ENCODE measurements at regions not wholly inside any gene's neighbourhood (a gene's known extent, or its start where the extent isn't known, plus 50 kb on each side); places are given as distances from the start of the nearest gene placed in this dataset.

DNA sequence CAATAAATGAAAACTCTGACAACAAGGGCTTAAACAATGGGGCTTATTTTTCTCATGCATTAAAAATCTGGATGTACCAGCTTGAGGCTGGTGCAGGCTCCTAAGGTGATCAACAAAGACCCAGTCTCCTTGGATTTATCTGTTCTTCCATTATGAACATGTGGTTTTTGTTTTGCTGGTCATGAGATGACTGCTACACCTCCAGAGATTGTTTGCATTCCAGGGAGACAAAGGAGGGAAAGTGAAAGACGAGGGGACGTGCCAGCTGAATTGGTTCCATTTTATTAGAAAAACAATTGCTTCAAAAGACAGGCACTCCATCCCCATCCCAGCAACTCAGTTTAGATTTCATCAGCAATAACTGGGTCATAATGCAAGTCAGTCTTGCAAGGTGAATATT, 90.9 kb upstream of the KCNK1 start:
- H2BK5ac ChIP-seq (ENCODE audit: low read length), result no peak overlapping the region
- peak overlapping the region; percentile 60 for H3K18ac ChIP-seq (ENCODE audit: low read length)
- peak; percentile 51 for DNase-seq
- no peak overlapping the region for H3K4me3 ChIP-seq (ENCODE audit: low read length)
- H2BK15ac ChIP-seq (replicated peaks; ENCODE audit: low read depth), result no peak overlapping the region
- no peak overlapping the region for H3K23ac ChIP-seq (ENCODE audit: low read length)
- no peak overlapping the region for H4K8ac ChIP-seq (ENCODE audit: low read depth, low read length)
- H2BK120ac ChIP-seq (ENCODE audit: low read depth, low read length), result no peak overlapping the region
- WGBS (ENCODE audit: extremely low coverage, insufficient coverage, low lambda C conversion rate), result no CpG with 5 or more reads among the region's 2 CpGs
- no peak overlapping the region for H3K4me2 ChIP-seq (ENCODE audit: low read length)
- no peak overlapping the region for H4K5ac ChIP-seq (ENCODE audit: low read length)
- no peak overlapping the region for H3K4ac ChIP-seq (ENCODE audit: low read depth, low read length)
- no peak overlapping the region for H3K56ac ChIP-seq (ENCODE audit: low read length)
- H3K79me1 ChIP-seq (ENCODE audit: low read length), result no peaks in the 10 kb centered on the region
- H3K4me1 ChIP-seq (ENCODE audit: control insufficient read depth, low read depth, low read length), result no peaks in the 10 kb centered on the region
- H3K9ac ChIP-seq (ENCODE audit: low read length), result no peak overlapping the region
- H3K27ac ChIP-seq (ENCODE audit: low read depth, low read length), result no peak overlapping the region
- no peaks in the 10 kb centered on the region for H3K36me3 ChIP-seq (ENCODE audit: control insufficient read depth, insufficient read depth, low read length)
- H3K79me2 ChIP-seq (ENCODE audit: control insufficient read depth, insufficient read depth, low read length), result no peaks in the 10 kb centered on the region
- H2AK5ac ChIP-seq (ENCODE audit: low read length), result no peak overlapping the region
- H3K27me3 ChIP-seq (ENCODE audit: insufficient read depth, low read length, poor library complexity), result no peaks in the 10 kb centered on the region

DNA sequence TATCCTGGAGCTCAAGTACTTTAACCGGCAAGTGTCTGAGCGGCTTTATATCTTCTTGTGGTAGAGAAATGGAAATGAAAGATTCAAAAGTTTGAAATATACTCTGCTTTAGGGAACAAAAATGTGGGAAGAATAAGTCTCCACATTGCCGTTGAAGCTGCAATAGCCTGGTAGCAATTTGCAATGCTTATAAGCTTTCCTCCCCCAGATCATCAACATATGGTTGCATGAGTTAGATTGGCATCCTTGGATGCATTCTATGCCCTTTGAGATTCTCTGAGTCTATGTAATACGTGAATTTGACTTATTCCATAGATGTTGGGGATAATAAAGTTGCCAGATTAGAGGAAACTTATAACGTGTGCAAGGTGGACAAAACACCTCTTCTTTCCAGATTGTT, 86.1 kb upstream of the KCNK1 start:
- no peak overlapping the region for H2BK15ac ChIP-seq (replicated peaks; ENCODE audit: low read depth)
- H3K18ac ChIP-seq (ENCODE audit: low read length), result no peak overlapping the region
- no peak overlapping the region for H2BK120ac ChIP-seq (ENCODE audit: low read depth, low read length)
- H3K9ac ChIP-seq (ENCODE audit: low read length), result no peak overlapping the region
- no peak overlapping the region for H3K4ac ChIP-seq (ENCODE audit: low read depth, low read length)
- H3K23ac ChIP-seq (ENCODE audit: low read length), result no peak overlapping the region
- H2AK5ac ChIP-seq (ENCODE audit: low read length), result no peak overlapping the region
- no peak overlapping the region for H3K27ac ChIP-seq (ENCODE audit: low read depth, low read length)
- no peak overlapping the region for H4K8ac ChIP-seq (ENCODE audit: low read depth, low read length)
- no peaks in the 10 kb centered on the region for H3K79me1 ChIP-seq (ENCODE audit: low read length)
- no peak overlapping the region for H3K56ac ChIP-seq (ENCODE audit: low read length)
- H3K79me2 ChIP-seq (ENCODE audit: control insufficient read depth, insufficient read depth, low read length), result no peaks in the 10 kb centered on the region
- H3K4me1 ChIP-seq (ENCODE audit: control insufficient read depth, low read depth, low read length), result no peaks in the 10 kb centered on the region
- no CpG with 5 or more reads among the region's 5 CpGs for WGBS (ENCODE audit: extremely low coverage, insufficient coverage, low lambda C conversion rate)
- no peak overlapping the region for H4K5ac ChIP-seq (ENCODE audit: low read length)
- no peak overlapping the region for H3K4me2 ChIP-seq (ENCODE audit: low read length)
- DNase-seq, result no peak
- no peak overlapping the region for H3K4me3 ChIP-seq (ENCODE audit: low read length)
- H2BK5ac ChIP-seq (ENCODE audit: low read length), result no peak overlapping the region
- H3K36me3 ChIP-seq (ENCODE audit: control insufficient read depth, insufficient read depth, low read length), result no peaks in the 10 kb centered on the region
- no peaks in the 10 kb centered on the region for H3K27me3 ChIP-seq (ENCODE audit: insufficient read depth, low read length, poor library complexity)

DNA sequence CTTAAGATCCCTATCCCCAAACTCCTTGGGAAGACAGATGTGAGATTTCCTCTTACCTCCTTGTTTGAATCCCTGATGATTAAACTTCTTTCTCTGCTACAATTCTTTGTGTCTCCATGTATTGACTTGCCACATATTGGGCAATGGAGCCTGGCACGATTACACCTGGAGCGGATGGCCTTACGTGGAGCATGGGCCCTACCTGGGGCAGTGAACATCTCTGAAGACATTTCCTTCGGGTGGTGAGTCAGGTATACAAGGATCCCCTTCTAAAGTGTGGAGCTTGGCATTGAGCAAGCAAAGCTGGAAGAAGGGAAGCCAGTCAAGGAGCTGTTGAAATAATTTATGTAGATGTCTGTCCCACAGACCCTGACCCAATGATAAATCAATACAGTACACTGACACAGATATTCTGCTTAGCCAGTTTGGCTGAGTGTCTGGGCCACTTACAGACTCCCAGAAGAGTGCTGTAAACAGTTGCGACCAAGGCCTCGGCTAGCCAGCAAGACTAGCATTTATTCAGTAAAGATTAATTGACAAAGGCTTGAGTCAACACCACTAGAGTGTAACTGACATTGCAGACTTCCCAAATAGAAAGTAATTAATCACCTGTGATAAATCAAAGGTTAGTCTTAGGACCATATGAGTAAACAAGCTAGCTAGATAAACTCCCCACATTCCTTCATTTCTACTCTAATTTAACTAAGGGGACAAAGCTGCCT, 83.1 kb upstream of the KCNK1 start:
- no peak for DNase-seq
- no peak overlapping the region for H2BK15ac ChIP-seq (replicated peaks; ENCODE audit: low read depth)
- no peaks in the 10 kb centered on the region for H3K79me2 ChIP-seq (ENCODE audit: control insufficient read depth, insufficient read depth, low read length)
- no peak overlapping the region for H4K8ac ChIP-seq (ENCODE audit: low read depth, low read length)
- H3K4me1 ChIP-seq (ENCODE audit: control insufficient read depth, low read depth, low read length), result no peaks in the 10 kb centered on the region
- no peak overlapping the region for H3K18ac ChIP-seq (ENCODE audit: low read length)
- no peak overlapping the region for H3K23ac ChIP-seq (ENCODE audit: low read length)
- no peak overlapping the region for H2BK5ac ChIP-seq (ENCODE audit: low read length)
- no peak overlapping the region for H2BK120ac ChIP-seq (ENCODE audit: low read depth, low read length)
- no peaks in the 10 kb centered on the region for H3K79me1 ChIP-seq (ENCODE audit: low read length)
- no peaks in the 10 kb centered on the region for H3K27me3 ChIP-seq (ENCODE audit: insufficient read depth, low read length, poor library complexity)
- no peak overlapping the region for H3K27ac ChIP-seq (ENCODE audit: low read depth, low read length)
- H3K36me3 ChIP-seq (ENCODE audit: control insufficient read depth, insufficient read depth, low read length), result no peaks in the 10 kb centered on the region
- H3K4ac ChIP-seq (ENCODE audit: low read depth, low read length), result no peak overlapping the region
- H4K5ac ChIP-seq (ENCODE audit: low read length), result no peak overlapping the region
- no CpG with 5 or more reads among the region's 6 CpGs for WGBS (ENCODE audit: extremely low coverage, insufficient coverage, low lambda C conversion rate)
- no peak overlapping the region for H2AK5ac ChIP-seq (ENCODE audit: low read length)
- no peak overlapping the region for H3K4me3 ChIP-seq (ENCODE audit: low read length)
- H3K9ac ChIP-seq (ENCODE audit: low read length), result no peak overlapping the region
- H3K4me2 ChIP-seq (ENCODE audit: low read length), result no peak overlapping the region
- no peak overlapping the region for H3K56ac ChIP-seq (ENCODE audit: low read length)

DNA sequence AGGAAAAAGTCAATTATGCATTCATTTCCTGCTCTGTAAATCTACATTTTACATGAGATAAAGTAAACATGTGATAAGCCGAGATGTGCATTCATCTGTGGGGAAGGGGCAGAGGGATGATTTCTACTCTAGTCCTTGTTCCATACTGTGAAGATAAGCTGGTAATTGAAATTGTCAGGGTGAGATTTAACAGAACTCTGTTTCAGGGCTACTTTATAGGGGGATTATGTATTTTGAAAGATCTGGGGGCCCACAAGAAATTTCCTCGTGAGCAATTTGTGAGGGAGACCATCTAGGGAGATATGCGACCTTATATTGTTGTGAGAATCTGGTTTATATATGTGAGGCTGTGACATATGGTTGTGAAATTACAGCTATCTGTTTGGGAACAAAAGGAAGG, 73.1 kb upstream of the KCNK1 start:
- no peak overlapping the region for H2BK120ac ChIP-seq (ENCODE audit: low read depth, low read length)
- DNase-seq, result peak; percentile 46
- H3K27ac ChIP-seq (ENCODE audit: low read depth, low read length), result no peak overlapping the region
- no peak overlapping the region for H4K5ac ChIP-seq (ENCODE audit: low read length)
- no peaks in the 10 kb centered on the region for H3K79me1 ChIP-seq (ENCODE audit: low read length)
- H3K36me3 ChIP-seq (ENCODE audit: control insufficient read depth, insufficient read depth, low read length), result no peaks in the 10 kb centered on the region
- H3K4me2 ChIP-seq (ENCODE audit: low read length), result no peak overlapping the region
- no peak overlapping the region for H2AK5ac ChIP-seq (ENCODE audit: low read length)
- H2BK15ac ChIP-seq (replicated peaks; ENCODE audit: low read depth), result no peak overlapping the region
- WGBS (ENCODE audit: extremely low coverage, insufficient coverage, low lambda C conversion rate), result no CpG with 5 or more reads among the region's 3 CpGs
- H3K4me1 ChIP-seq (ENCODE audit: control insufficient read depth, low read depth, low read length), result peaks cover 2% of the 10 kb centered on the region
- no peaks in the 10 kb centered on the region for H3K79me2 ChIP-seq (ENCODE audit: control insufficient read depth, insufficient read depth, low read length)
- no peak overlapping the region for H3K23ac ChIP-seq (ENCODE audit: low read length)
- no peak overlapping the region for H3K56ac ChIP-seq (ENCODE audit: low read length)
- H3K4ac ChIP-seq (ENCODE audit: low read depth, low read length), result no peak overlapping the region
- H4K8ac ChIP-seq (ENCODE audit: low read depth, low read length), result no peak overlapping the region
- no peak overlapping the region for H2BK5ac ChIP-seq (ENCODE audit: low read length)
- no peak overlapping the region for H3K18ac ChIP-seq (ENCODE audit: low read length)
- no peak overlapping the region for H3K9ac ChIP-seq (ENCODE audit: low read length)
- H3K4me3 ChIP-seq (ENCODE audit: low read length), result no peak overlapping the region
- H3K27me3 ChIP-seq (ENCODE audit: insufficient read depth, low read length, poor library complexity), result no peaks in the 10 kb centered on the region

DNA sequence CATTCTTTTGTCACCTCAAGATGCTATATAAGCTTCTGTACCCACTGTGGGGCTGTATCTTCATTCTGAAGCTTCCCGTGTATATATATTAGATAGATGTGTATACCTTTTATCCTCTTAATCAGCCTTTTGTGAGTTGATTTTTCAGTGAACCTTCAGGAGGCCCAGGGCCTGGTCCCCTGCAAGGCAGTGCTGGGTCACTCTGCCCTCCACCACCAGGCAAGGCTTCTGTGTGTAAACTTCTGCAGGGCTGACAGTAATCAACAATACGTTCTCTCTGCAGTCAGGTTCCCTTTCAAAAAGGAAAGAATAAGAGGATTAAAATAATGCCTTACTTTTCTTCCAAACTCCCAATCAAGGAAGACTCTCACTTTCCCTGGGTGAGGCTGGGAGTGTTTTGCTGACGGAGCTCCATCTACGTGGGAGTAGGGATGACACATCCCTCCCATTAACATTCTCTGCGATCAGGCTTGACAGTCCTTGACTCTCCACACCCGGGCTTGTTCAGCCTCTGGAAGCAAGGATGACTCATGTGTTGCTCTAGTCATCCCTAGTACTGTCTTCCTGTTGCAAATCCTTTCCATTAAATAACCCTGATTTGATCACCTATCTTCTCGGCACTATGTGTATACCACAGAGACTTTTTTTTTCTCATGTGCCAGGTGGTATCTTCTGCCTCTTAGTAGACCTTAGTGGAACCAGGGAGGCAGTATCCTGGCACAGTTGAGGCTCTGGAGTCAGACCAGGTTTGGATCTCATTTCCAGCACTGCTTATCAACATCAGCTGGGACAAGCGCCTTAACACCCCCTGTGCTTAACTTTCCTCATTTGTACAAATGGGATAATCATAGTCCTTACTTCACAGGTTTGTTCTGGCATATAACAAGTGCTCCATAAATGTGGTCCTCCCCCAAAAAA, 70.3 kb upstream of the KCNK1 start:
- no peak overlapping the region for H4K8ac ChIP-seq (ENCODE audit: low read depth, low read length)
- no peak overlapping the region for H3K18ac ChIP-seq (ENCODE audit: low read length)
- no peaks in the 10 kb centered on the region for H3K27me3 ChIP-seq (ENCODE audit: insufficient read depth, low read length, poor library complexity)
- no peaks in the 10 kb centered on the region for H3K79me2 ChIP-seq (ENCODE audit: control insufficient read depth, insufficient read depth, low read length)
- H3K36me3 ChIP-seq (ENCODE audit: control insufficient read depth, insufficient read depth, low read length), result no peaks in the 10 kb centered on the region
- H3K9ac ChIP-seq (ENCODE audit: low read length), result no peak overlapping the region
- H3K79me1 ChIP-seq (ENCODE audit: low read length), result no peaks in the 10 kb centered on the region
- no peak overlapping the region for H3K23ac ChIP-seq (ENCODE audit: low read length)
- H3K4me1 ChIP-seq (ENCODE audit: control insufficient read depth, low read depth, low read length), result peaks cover 2% of the 10 kb centered on the region
- no peak overlapping the region for H3K4me3 ChIP-seq (ENCODE audit: low read length)
- no peak overlapping the region for H3K56ac ChIP-seq (ENCODE audit: low read length)
- H2BK5ac ChIP-seq (ENCODE audit: low read length), result no peak overlapping the region
- H3K4ac ChIP-seq (ENCODE audit: low read depth, low read length), result no peak overlapping the region
- peak; percentile 88 for DNase-seq
- no peak overlapping the region for H2AK5ac ChIP-seq (ENCODE audit: low read length)
- no peak overlapping the region for H2BK15ac ChIP-seq (replicated peaks; ENCODE audit: low read depth)
- H3K27ac ChIP-seq (ENCODE audit: low read depth, low read length), result no peak overlapping the region
- no peak overlapping the region for H3K4me2 ChIP-seq (ENCODE audit: low read length)
- H4K5ac ChIP-seq (ENCODE audit: low read length), result no peak overlapping the region
- no peak overlapping the region for H2BK120ac ChIP-seq (ENCODE audit: low read depth, low read length)
- WGBS (ENCODE audit: extremely low coverage, insufficient coverage, low lambda C conversion rate), result no CpG with 5 or more reads among the region's 8 CpGs
